Endothelial cell of umbilical vein (primary cell): ENCODE measurements at regions not wholly inside any gene's neighbourhood (a gene's known extent, or its start where the extent isn't known, plus 50 kb on each side); places are given as distances from the start of the nearest gene placed in this dataset.

ENCODE experiments used
- CTCF ChIP-seq, 2 donors: IDR thresholded peaks; 1 replicate in 1 of 2; 2 replicates in 1 of 2; pipeline ENCODE4 v1.5.1; 2011; ENCODE audit warnings: low read length in 2 of 2, mild to moderate bottlenecking in 2 of 2, moderate library complexity in 2 of 2, control low read depth in 1 of 2, inconsistent platforms in 1 of 2, low read depth in 1 of 2; ENCODE audit not compliant: insufficient read depth in 1 of 2; ENCODE audit errors: extremely low read depth in 1 of 2
- EZH2 ChIP-seq: IDR thresholded peaks from 2 replicates; pipeline ENCODE4 v1.6.1; 2012; ENCODE audit warnings: borderline replicate concordance, low read depth, mild to moderate bottlenecking, moderate library complexity, low read length, inconsistent platforms; ENCODE audit not compliant: severe bottlenecking
- FOS ChIP-seq: IDR thresholded peaks from 2 replicates; pipeline ENCODE4 v1.6.1; 2011; ENCODE audit warnings: mild to moderate bottlenecking, low read length, moderate library complexity, borderline replicate concordance; ENCODE audit not compliant: insufficient read depth
- JUN ChIP-seq: IDR thresholded peaks from 2 replicates; pipeline ENCODE4 v1.6.1; 2011; ENCODE audit warnings: borderline replicate concordance, low read depth; ENCODE audit not compliant: insufficient read length, insufficient read depth
- MAX ChIP-seq: IDR thresholded peaks from 2 replicates; pipeline ENCODE4 v1.6.1; 2011; ENCODE audit not compliant: insufficient read depth, insufficient read length
- MYC ChIP-seq: IDR thresholded peaks from one replicate; pipeline ENCODE4 v1.6.1; 2011; ENCODE audit warnings: mild to moderate bottlenecking, low read depth, low read length
- POLR2A ChIP-seq: IDR thresholded peaks from 2 replicates; pipeline ENCODE4 v1.6.1; 2012; ENCODE audit warnings: low read depth, mild to moderate bottlenecking, control low read depth, low read length
- POLR2AphosphoS5 ChIP-seq: IDR thresholded peaks from 2 replicates; pipeline ENCODE4 v1.6.1; 2012; ENCODE audit warnings: low read depth, mild to moderate bottlenecking, control low read depth, low read length, moderate library complexity; ENCODE audit not compliant: insufficient read depth

- TF ChIP-seq CTCF (IDR thresholded peaks at IDR 0.05; ENCODE audit: extremely low read depth in 1 of 2, insufficient read depth in 1 of 2, low read depth in 1 of 2, low read length in 2 of 2) (no peak), POLR2A (no peak), EZH2 (no peak), FOS (no peak), MYC (no peak), POLR2AphosphoS5 (no peak), JUN (no peak), MAX (no peak)
Measured at GRCh38 chr6:91185072-91185471, 598.2 kb upstream of the MAP3K7 start.
